GM10266 (cell line): ENCODE measurements at regions not wholly inside any gene's neighbourhood (a gene's known extent, or its start where the extent isn't known, plus 50 kb on each side); places are given as distances from the start of the nearest gene placed in this dataset.
"Not testable (repeated sequence)": the region's sequence is repeated elsewhere in the genome, so short reads cannot be mapped to it uniquely, and the experiment has no call there.

ENCODE experiments used
- DNase-seq: peaks from one replicate; pipeline ENCODE4 v3.0.0; 2012; ENCODE audit errors: extremely low spot score
- CTCF ChIP-seq: IDR thresholded peaks from 2 replicates; pipeline ENCODE4 v1.5.1; 2012; ENCODE audit warnings: mild to moderate bottlenecking, low read depth; ENCODE audit not compliant: control insufficient read depth, insufficient read depth; ENCODE audit errors: missing control alignments

- DNase-seq, result no peak
- TF ChIP-seq CTCF, result no peak
These were observed 429.1 kb upstream of the HTR1E start for GRCh38 chr6:86508230-86508629.

GRCh38 chr6:86502497-86502896, 434.8 kb upstream of the HTR1E start:
- no peak for TF ChIP-seq CTCF
- DNase-seq, result no peak

GRCh38 chr6:86500035-86500434, 437.3 kb upstream of the HTR1E start:
- no peak for TF ChIP-seq CTCF
- DNase-seq, result no peak

DNA sequence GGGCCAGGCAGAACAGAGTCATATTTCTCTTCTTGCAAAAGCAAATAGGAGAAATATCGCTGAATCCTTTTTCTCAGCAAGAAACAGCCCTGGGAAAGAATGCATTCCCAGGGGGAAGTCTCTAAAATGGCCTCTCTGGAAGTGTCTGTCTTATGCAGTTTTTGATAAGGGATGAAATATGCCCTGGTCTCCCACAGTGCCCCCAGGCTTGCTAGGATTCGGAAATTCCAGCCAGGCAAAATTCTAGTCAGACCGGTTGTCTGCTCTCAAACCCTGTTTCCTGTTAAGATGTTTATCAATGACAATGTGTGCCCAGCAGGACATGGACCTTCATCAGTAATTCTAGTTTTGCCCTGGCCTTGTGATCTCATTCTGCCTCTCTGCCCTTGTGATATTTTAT, 448.3 kb upstream of the HTR1E start:
- not testable (repeated sequence) for DNase-seq

DNA sequence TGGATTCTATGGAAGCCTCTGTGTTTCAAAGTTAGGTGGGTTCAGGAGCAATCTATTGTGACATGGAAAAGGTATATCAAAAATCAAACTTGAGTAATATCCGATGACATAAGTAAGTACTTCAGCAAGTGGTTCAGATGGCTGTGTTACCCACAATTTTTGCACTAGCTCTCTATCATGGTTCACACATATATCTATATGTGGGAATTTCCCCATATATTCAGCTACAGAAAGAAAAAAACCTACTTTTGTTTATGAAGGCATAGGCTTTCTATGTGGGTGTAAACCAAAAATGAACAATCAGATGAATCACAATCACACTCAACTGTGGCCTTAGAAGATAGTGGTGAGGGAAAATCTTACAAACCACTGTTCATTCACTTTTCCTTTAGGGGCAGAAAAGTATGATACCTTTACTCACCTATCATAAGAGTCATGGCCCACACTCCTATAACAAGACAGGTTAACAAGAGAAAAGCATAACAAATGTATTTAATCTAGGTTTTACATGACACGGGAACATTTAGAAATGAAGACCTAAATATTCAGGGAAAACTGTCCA, 449.6 kb upstream of the HTR1E start:
- DNase-seq, result no peak
- no peak for TF ChIP-seq CTCF

DNA sequence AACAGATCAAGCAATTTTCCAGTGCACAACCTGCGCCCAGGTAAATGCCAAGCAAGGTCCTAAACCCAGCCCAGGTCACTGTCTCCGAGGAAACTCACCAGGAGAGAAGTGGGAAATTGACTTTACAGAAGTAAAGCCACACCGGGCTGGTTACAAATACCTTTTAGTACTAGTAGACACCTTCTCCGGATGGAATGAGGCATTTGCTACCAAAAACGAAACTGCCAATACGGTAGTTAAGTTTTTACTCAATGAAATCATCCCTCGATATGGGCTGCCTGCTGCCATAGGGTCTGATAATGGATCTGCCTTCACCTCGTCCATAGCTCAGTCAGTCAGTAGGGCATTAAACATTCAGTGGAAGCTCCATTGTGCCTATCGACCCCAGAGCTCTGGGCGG, 459.0 kb upstream of the HTR1E start:
- DNase-seq, result not testable (repeated sequence)

GRCh38 chr6:86477500-86478148, 459.7 kb upstream of the HTR1E start:
- DNase-seq, result no peak
- no peak for TF ChIP-seq CTCF

GRCh38 chr6:86476311-86476710, 461.0 kb upstream of the HTR1E start:
- no peak for DNase-seq
- no peak for TF ChIP-seq CTCF

DNA sequence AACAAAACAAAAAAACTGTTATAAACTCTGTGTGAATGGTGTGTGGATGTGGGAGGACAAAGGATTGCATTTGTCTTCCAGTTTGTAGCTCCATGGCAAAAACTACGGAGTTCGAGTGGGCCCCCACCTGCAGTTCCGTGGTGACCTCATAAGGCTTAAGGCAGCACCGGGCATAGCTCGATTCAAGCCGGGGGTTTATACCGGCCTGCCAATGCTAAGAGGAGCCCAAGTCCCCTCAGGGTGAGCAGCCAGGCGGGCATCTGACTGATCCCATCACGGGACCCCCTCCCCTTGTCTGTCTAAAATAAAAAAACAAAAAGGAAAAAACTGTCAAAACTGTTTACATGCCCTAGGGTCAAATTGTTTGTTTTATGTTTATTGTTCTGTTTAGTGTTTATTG, 463.2 kb upstream of the HTR1E start:
- no peak for TF ChIP-seq CTCF
- no peak for DNase-seq
